H1 (cell line): ENCODE measurements at regions not wholly inside any gene's neighbourhood (a gene's known extent, or its start where the extent isn't known, plus 50 kb on each side); places are given as distances from the start of the nearest gene placed in this dataset.

Experiments
- BCL11A ChIP-seq, 2 experiments: IDR thresholded peaks; one replicate each; pipeline ENCODE4 v1.6.1; 2011; ENCODE audit warnings: low read depth in 2 of 2, low read length in 2 of 2, mild to moderate bottlenecking in 2 of 2
- CHD7 ChIP-seq: fragments of 300-600 bp; sonication (generic); IDR thresholded peaks from 2 replicates; pipeline ENCODE4 v1.7.1; 2012; ENCODE audit warnings: low read length, moderate library complexity, mild to moderate bottlenecking, inconsistent platforms; ENCODE audit not compliant: insufficient replicate concordance
- FOSL1 ChIP-seq: IDR thresholded peaks from 2 replicates; pipeline ENCODE4 v1.6.1; 2011; ENCODE audit warnings: mild to moderate bottlenecking, low read depth, low read length, moderate library complexity; ENCODE audit not compliant: insufficient read depth
- HDAC2 ChIP-seq, 2 experiments: fragments of 300-600 bp in 1 of 2; sonication (generic) in 1 of 2; IDR thresholded peaks; 2 replicates each; pipeline ENCODE4 v1.6.1; 2011 to 2012; ENCODE audit warnings: low read depth in 2 of 2, low read length in 2 of 2, mild to moderate bottlenecking in 2 of 2, moderate library complexity in 2 of 2, borderline replicate concordance in 1 of 2, inconsistent platforms in 1 of 2
- SAP30 ChIP-seq: fragments of 300-600 bp; sonication (generic); IDR thresholded peaks from 2 replicates; pipeline ENCODE4 v1.7.1; 2012; ENCODE audit warnings: low read length, moderate library complexity, mild to moderate bottlenecking, inconsistent platforms; ENCODE audit not compliant: insufficient read depth, insufficient replicate concordance

DNA sequence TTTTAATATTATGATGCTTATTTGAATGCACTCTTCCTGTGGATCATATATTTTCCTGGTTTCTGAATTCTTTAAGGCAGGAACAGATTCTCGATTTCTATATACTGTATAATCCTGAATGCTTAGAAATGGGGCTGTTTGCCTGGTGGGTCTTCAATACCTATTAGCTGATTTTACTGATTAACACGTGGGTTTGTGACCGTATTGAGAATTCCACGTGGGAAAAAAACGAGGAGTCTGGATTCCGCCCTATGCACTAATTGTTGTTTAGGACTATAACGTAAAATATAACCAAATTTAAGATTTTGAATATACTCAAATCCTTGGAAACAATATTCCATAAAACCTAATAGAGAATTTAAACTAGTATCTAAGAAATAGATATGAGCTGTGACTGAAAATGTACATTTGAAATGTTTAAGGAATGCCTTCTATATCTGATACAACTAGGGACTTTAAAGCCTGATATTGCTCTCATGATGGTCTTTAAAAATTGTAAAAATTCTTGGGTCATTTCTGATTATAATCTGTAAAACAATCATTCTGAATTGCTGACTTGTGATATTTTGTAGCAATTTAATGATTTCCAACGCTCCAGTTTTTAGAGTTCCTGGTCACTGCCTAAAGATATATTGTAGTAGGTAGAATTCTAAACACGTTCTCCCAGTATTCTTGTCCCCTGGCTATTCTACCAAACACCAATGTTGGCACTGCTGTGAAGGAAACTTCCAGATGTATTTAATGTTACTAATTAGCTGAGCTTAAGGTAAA, 93.6 kb upstream of the NOX3 start (continued):
- TF ChIP-seq SAP30 (no peak), BCL11A (IDR thresholded peaks at IDR 0.05; ENCODE audit: low read depth in 2 of 2, low read length in 2 of 2) (no peak), FOSL1 (no peak), CHD7 (no peak), HDAC2 (IDR thresholded peaks at IDR 0.05; ENCODE audit: borderline replicate concordance in 1 of 2, low read depth in 2 of 2, low read length in 2 of 2) (no peak)
